Stimulated activated CD8-positive, alpha-beta memory T cell treated with anti-CD3 and anti-CD28 coated beads, Interleukin-12 subunit alpha, Interleukin-12 subunit beta, amount 100 ng/mL, for 4 hours (primary cell): ENCODE measurements at regions not wholly inside any gene's neighbourhood (a gene's known extent, or its start where the extent isn't known, plus 50 kb on each side); places are given as distances from the start of the nearest gene placed in this dataset.

Experiments used
- DNase-seq: peaks from one replicate; pipeline ENCODE4 v3.0.0-alpha.2; 2020; ENCODE audit warnings: low read depth

DNA sequence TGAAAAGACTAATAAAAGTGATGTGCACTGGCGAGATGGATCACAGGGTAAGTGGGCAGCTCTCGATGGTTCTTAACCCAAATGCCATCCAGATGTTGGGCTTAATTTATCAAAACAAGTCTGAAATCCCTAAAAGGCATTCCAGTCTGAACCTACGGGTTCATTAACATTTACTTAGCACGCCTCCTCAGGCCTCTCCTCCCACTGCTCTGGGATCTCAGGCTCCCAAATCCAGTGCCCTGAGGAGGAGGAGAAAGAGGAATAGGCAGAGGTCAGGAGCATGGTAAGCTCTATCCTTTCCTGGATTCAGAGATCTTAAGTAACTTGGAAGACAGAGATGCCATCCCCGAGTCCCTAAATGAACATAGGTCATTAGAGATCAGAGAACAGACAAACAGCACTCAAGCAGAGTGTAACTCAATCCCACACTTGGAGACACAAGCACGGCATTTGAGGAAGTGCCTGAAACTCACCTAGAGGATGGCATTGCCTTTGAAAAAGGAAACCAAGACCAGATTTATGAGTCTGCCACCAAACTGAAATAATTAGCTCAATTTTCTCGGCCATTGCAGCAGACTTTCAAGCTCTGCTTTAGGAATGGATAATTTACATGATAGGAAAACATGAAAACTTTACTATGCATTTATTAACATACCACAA lies 140.9 kb downstream of the CXCL12 start:
- no peak for DNase-seq

DNA sequence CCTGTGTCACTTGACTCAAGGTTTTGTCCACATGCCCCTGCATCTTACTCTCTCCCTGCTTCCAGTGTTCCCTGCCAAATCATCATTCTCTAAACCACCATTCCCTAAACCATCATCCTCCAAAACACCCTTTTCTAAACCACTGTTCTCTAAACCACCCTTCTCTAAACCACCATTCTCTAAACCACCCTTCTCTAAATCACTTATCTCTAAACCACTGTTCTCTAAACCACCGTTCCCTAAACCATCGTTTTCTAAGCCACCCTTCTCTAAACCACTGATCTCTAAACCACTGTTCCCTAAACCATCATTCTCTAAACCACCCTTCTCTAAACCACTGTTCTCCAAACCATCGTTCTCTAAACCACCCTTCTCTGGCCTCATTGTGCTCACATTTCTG lies 142.1 kb downstream of the CXCL12 start:
- DNase-seq: no peak

- no peak for DNase-seq
These were observed 142.8 kb downstream of the CXCL12 start for GRCh38 chr10:44242091-44242490.

DNA sequence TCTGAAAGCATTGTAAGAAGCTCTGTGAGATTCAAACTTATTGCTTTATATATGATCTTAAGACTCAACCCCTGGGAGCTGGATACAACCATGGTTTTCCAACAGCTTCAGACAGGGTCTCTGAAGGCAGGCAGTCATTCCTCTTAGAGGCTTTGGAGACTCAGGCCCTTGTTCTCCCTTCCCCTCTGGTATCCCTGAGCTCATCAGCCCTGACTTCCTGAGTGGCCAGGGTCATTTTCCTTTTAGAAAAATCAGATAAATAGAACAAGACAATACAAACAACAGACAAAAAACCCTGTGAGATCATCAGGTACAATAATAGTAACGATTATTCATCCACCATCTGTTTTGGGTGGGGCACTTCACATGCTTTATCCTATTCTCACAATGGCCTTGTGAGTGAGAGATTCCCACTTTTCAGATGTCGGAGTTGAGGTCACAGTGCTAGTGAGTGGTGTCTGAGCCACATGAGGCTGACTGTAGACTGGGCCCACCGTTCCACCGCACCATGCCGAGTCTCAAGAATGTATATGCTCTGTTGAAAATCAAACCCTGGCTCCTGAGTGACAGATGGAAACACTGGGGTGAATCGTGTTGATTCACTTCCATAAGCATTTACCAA lies 144.2 kb downstream of the CXCL12 start:
- no peak for DNase-seq

DNA sequence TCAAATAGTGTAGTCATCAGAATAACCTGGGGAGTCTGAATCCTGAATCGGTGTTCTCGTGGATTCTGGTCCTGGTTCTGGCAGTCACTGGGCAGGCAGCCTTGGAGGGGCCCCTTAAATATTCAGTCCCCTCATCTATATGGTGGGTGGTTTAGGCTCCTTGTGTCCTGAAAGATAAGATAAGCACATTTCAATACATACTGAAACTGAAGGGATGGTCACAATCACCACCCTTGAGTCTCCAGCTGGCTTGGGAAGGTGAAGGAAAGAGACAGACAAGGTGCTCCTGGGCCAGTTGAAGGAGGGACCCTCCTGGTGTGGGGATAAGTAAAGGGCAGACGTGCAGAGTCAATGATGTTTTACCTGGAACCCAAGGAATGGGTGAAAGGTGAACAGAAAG lies 146.7 kb downstream of the CXCL12 start:
- no peak for DNase-seq

DNA sequence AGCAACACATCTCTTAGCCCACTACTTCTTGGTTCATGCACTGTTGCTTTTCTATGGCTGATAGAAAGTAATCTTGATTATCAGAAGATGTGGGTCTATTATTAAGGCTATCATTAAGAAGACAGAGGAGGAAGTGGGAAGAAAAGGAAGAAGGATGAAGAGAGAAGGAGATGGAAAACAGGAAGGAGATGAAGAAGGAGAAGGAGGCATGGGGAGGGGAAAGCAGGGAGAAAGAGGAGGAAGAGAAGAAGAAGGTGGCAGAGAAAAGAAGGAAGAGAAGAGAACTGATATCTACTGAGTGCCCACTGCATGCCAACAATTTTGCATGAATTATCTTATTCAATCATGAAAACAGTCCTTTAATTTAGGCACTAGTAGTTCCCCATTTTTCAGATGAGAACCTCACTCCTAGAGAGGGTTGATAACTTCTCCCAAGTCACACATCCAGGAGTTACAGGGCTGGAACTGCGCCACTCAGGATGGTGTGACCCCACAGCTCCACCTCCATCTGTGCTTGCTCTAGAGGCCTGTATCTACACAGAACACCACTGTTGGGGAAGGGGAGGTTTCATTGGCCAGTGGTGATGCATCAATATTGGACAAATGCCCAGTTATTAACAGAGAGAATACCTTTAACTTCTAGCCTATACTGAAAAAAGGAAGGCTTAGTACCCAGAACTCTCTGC lies 147.4 kb downstream of the CXCL12 start:
- DNase-seq: no peak

- DNase-seq: no peak
These were observed 149.5 kb downstream of the CXCL12 start for GRCh38 chr10:44235363-44235762.

DNA sequence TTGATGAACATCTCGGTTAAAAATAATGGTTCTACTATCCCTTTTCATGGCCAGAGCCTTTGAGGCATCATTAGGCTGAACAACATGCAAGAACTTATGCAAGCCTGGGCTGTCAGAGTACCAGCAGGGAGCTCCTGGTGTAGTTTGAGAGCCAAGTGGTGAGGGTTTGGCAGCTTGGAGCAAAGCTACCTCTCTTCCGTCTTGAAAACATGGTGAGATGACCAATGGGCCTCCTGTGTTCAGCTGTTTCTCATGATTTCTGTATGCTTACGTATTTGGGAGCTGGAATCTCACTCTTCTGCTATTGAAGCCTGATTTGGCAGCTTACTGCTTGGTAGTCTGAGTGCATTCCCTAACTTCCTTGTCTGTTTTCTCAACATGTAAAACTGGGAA lies 150.4 kb downstream of the CXCL12 start:
- no peak for DNase-seq

DNA sequence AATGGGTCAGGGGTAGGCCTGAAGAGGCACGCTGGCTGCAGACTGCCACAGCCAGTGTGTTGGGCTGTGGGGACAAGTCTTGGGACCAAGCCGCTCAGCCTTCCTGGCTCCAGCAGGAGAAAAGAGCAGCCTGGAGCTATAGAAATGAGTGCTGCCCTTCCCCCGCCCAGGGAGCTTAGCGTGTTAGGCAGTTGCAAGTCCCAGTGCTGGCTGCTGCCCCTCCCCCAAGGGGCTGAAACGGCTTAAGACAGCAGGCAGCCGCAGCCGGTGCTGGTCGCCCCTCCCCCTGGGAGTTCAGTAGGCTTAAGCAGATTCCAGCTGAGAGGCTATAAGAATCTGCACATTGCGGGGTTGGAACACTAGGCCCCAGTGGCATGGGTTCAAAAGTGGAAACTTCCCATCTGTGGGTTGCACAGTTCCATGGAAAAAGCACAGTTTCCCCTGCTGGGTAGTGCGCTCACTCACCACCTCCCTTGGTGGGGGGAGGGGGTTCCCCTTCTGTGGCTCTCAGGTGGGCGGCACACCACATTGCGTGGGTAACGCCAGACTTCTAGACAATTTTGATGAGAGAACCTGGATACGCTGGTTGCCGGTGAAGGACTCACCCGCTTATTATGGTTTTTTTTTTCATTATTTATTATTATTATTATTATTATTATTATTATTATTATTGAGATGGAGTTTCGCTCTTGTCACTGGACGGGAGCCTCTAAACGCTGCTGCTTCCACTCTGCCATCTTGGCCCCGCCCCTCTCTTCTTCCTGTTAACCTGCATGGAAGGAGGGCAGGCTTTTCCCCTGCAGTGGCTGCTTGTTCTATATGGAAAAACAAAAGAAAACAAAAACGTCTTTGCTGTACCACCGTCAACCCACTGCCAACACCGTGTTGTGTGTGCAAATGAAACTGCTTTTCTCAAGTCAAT lies 151.1 kb downstream of the CXCL12 start:
- no peak for DNase-seq

DNA sequence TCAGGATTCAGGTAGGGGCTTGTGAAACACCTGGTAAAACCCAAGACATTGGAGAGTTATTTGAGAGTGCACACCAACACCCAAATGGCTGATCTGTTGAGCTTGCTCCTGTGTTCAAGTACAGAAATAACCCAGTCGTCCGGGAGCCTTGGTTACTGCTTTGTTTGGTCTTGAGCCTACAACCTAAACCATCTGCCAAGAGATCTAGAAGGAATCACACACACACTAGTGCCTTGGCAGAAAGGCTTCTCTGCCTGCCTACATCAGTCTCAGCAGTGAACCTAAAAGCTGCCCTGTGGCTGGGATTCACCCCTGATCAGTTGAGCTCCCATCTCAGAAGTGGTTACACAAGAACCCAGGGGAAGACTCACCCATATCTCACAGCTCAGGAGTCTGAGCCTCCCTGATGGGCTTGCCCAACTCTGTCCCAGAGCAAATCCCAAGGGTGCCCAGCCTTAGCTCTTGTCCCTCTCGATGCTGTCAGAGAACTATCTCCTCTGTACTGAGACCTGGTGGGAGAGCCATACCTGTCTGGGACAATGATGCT lies 167.6 kb downstream of the CXCL12 start:
- DNase-seq: no peak

GRCh38 chr10:44216073-44216472 lies 168.8 kb downstream of the CXCL12 start:
- no peak for DNase-seq

DNA sequence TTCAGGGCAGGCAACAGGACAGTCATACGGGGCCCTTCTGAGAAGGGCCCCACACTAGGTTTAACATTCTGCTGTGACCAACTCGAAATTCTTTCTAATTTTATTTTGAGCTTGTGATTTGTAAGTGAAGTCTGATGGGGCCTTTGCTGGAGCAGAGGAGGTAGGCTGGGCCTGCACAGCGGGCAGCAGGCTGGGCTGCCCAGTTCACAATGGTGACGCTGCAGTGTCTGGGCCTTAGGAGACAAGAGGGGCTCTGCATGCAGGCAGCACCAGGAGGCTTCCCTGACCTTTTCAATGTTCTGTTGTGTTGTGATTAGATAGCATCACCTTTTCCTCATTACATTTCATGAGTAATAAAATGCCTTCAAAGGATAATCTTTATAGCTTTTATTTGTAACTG lies 175.1 kb downstream of the CXCL12 start:
- no peak for DNase-seq

GRCh38 chr10:44207160-44207559 lies 177.7 kb downstream of the CXCL12 start:
- DNase-seq: no peak

GRCh38 chr10:44206127-44206818 lies 178.6 kb downstream of the CXCL12 start:
- DNase-seq: no peak

- DNase-seq: no peak
These were observed 179.8 kb downstream of the CXCL12 start for GRCh38 chr10:44205067-44205466.

GRCh38 chr10:44203535-44203934 lies 181.4 kb downstream of the CXCL12 start:
- DNase-seq: no peak

DNA sequence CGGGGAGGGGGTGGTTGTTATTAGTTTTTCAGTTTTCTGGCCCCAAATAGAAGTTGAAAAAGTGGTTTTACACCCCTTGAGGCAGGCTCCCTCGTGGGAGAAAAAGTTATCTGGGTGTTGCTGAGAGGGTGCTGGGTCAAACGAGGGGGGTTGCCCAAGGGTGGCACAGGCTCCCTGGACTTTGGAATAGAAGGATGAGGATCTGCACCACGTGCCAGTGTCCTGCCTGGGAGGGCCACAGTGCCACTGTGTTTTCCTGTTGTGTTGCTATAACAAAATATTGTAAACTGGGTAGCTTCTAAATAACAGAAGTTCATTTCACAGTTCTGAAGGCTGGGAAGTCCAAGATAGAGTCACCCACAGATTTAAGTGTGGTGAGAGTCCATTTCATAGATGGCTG lies 181.9 kb downstream of the CXCL12 start:
- no peak for DNase-seq

DNA sequence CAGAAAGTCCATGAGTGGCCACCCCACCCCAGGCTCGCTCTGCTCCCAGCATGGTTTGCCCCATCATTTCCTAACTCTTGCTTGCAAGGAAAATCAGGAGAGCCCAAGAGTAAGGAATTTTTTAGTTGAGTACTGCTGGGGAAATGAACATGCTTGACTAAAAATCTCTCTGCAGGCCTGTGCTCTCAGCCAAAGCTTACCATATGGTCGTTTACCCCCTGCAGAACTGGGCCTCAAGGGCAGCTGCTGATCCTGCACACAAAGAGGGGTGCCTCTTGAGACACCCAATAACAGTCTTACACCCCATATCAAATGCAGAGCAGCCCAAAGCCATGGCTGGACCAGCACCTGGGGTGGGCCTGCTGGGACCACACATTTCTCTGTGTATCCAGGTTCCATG lies 183.2 kb downstream of the CXCL12 start:
- DNase-seq: no peak

GRCh38 chr10:44201011-44201410 lies 183.9 kb downstream of the CXCL12 start:
- DNase-seq: no peak

GRCh38 chr10:44199991-44200655 lies 184.8 kb downstream of the CXCL12 start:
- no peak for DNase-seq

DNA sequence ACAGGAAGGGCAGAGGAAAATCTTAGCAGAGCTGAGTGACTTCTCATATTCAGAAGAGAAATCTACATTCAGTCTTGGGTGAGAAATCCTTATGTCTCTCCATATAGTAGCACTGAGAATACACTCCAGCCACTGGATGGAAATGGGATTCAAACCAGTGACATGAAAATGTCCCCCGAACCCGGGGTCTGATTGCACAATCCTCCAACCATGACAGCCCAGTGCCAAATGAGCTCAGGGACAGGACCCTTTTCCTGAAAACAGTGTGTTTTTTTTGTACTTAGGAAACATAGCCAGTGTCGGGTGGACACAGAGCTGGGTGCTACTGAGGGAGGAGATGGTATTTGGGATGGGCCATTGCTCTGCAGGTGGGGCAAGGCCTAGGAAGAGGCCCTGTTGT lies 185.6 kb downstream of the CXCL12 start:
- DNase-seq: no peak
